Breast epithelium (tissue), 3 donors: ENCODE measurements at regions not wholly inside any gene's neighbourhood (a gene's known extent, or its start where the extent isn't known, plus 50 kb on each side); places are given as distances from the start of the nearest gene placed in this dataset.

Source experiments
- CTCF ChIP-seq, 3 donors: fragments of 450-650 bp; IDR thresholded peaks; one replicate each; pipeline ENCODE4 v1.5.1; 2016 to 2017; ENCODE audit warnings: antibody characterized with exemption in 3 of 3, mild to moderate bottlenecking in 3 of 3, moderate library complexity in 3 of 3
- POLR2A ChIP-seq: fragments of 450-650 bp; IDR thresholded peaks from one replicate; pipeline ENCODE4 v1.6.1; 2016; ENCODE audit warnings: antibody characterized with exemption, mild to moderate bottlenecking, moderate library complexity
- POLR2AphosphoS5 ChIP-seq, 3 donors: sonication (generic); formaldehyde crosslinking; IDR thresholded peaks; one replicate each; pipeline ENCODE4 v1.6.1; 2017; ENCODE audit warnings: antibody characterized with exemption in 3 of 3

- TF ChIP-seq POLR2A (no peak), CTCF (IDR thresholded peaks at IDR 0.05) (no peak), POLR2AphosphoS5 (IDR thresholded peaks at IDR 0.05) (no peak)
These were observed 374.2 kb upstream of the C2CD4B start for GRCh38 chr15:62539236-62539635.
